SW 1271 (cell line): ENCODE measurements at regions not wholly inside any gene's neighbourhood (a gene's known extent, or its start where the extent isn't known, plus 50 kb on each side); places are given as distances from the start of the nearest gene placed in this dataset.

Experiments
- DNase-seq, 2 experiments: peaks; one replicate each; lab custom pipeline; 2025; lab: John Stamatoyannopoulos, UW

DNA sequence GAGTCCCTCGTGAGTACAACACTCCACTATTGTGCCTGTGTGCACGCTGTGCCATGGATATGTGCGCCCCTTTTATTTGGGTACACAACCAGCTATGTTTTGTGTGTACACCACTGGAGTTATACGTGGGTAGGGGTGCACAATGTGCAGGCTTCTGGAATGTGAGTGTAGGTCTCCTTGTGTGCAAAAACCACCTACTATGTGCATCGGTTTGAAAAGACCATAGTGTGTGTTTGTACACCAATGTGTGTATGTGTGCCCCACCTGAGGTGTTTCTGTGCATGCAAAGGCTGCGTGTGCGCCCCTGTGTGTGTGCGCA is 86.4 kb upstream of the ALDH1L1 start:
- DNase-seq, result no peak

DNA sequence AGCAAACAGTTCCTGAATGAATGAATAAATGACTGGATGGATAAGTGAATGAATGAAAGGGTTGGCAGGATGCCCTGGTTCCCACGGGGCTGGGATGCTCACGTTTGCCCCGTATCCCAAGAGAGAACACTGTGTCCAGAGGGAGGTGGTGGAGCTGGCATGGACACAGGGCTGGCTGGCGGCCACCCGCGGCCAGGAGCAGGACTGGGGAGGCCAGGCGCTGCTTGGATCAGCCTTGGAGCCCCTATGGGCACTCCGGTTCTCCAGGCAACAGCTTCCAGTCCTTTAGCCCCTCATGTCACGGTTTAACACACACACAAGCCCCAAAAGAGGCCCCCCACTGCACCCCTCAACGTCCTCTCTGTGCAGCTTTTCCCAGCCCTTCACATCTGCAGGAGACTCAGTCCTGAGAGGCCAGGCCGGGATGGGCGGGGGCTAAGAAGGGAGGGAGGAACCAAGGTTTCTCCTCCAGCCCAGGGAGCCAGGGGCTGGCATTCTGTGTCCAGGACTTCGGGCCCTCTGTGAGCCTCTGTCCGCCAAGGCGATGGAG is 86.0 kb upstream of the ALDH1L1 start:
- no peak for DNase-seq

DNA sequence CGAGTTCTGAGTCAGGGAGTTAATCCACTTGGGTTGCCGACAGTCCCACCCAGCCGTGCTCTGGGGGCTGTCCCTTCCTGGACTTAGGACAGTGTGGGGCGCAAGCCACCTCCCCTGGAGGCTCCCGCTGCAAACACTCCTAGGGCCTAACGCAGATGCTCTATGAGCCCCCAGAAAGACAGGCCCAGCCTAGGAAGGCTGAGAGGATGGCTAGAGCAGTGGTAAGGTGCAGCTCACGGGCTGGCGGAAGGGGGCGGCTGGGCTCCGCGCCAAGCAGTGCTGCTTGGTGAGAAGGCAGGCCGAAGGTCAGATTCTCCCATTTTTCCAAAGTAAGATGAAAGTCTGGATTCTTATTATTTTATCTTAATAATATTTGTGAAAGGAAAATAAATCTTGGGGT is 84.6 kb upstream of the ALDH1L1 start:
- DNase-seq, result no peak

DNA sequence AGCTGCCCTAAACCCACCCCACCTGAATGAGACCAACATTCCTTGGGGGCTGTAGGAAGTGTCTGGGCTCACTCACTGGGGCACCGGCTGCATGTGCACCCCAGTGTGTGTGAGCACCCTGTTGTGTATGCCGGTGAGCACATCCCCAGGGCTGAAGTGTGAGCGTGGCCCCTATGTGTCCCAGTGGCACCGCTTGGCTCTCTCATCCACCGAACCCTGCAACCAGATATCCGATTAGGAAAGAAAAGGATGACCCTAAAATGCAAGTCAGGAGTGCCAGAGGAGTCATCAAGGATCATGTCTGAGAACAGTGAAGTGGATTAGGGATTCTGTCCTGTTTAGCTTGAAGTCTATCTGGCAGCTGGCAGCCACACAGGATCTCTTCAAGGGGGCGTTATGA is 84.0 kb upstream of the ALDH1L1 start:
- no peak for DNase-seq

DNA sequence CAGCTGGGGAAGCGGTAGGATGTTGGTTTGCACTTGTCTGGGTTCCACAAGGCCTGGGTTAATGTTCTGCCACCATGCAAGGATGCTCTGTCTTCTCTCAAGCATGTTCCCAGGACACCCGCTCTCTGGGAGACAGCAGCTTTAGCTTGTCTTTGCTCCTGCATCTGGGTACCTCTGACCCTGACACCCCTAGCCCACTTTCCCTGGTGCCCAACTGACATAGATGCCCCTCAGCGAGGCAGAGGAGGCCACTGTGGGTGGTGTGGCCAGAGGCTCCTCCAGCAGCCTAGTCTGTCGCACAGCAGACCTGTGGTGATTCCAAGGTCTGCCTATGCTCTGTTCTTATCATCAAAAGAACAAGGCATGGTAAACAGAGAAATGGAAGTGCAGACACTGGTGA is 83.6 kb upstream of the ALDH1L1 start:
- DNase-seq, result no peak

DNA sequence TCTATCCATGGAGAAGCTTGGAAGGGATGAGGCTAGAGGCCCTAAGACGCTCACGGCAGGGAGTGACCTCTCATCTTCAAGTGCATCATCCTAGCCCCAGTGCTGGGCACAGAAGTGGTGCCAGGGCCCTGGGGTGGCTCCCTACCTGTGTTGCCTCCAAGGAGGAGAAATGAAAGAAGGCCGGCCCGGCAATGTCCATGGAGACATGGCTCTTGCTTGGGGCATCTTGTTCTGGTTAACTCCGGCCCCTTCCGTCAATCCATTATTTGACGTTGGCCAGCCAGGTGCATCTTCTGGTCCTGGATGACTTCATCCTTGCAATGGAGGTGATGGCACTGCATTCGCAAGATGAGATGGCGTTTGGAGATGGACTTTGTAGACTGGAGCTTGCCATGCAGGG is 83.2 kb upstream of the ALDH1L1 start:
- DNase-seq, result no peak

DNA sequence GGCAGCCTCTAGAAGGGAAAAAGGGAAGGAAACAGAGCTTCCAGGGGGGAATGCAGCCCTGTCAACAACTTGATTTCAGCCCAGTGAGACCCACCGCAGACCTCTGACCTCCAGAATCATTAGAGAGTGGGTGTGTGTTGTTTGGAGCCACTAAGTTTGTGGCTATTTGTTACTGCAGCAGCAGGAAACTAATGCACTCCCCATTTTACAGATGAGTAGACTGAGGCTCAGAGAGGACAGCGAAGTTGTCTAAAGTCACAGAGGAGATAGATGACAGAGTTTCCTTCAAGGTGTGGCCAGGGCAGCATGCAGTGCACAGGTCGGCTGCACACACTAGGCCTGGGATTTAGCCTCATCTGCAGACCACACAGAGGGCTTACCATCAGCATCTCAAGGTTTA is 81.8 kb upstream of the ALDH1L1 start:
- no peak for DNase-seq

DNA sequence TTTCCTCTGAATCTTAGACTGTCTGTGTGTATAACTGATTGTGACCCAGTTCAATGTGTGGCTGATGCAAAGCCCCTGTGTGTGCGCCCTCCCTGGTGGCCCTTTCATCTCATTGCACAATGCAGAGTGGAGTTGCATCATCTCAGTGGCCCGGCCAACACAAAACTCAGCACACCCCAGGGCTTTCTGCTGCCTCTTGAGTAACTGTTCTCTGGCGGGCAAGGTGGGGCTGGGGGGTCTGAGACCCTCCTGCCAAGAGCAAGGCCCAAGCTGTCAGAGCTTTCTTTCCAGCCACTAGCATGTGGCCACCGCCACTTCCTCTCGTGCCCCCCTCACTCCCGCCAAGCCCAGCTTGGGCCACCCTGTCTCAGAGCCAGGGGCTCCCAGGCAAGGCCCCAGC is 80.7 kb upstream of the ALDH1L1 start:
- DNase-seq, result no peak

DNA sequence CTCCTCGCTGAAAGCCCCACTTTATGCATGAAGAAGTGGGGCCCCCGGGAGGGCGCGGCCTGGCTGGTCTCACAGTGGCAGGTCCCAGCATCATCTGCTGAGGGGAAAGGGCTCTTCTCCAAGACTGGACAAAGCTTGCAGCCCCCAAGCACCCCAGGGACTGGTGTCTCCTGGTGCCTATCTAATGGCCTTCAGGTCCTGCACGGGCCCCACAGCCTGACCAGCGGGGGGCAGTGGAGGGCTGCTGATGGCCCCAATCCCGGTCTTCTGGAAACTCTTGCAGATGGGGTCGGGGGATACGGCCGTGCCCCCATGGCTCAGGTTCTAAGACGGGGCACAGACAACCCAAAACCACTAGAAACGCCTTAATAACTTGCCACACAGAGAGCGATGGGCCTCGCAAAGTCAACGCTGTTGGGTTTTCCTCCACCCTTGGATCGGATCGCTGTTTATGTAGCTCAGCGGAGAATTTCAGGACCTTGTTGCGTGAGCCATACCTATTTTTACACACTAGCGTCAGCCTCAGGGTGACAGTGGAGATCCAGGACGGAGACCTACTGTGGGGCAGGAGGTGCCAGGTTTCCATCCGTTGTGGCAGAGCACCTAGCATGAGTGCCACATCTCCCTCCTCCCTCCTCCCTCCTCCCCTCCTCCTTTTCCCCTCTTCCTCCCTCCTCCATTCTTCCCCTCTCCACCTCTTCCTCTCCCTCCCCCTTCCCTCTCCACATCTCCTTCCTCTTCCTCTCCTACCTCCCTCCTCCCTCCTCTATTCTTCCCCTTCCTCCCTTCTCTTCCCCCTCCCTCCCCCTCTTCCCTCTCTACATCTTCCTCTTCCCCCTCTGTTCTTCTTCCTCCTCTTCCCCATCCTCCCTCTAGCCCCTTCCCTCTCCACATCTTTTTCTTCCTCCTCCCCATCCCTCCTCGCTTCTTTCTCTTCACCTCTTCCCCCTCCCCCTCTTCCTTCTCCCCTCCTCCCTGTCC is 79.3 kb upstream of the ALDH1L1 start:
- peak in 1 of 2 experiments; percentile 4 for DNase-seq

DNA sequence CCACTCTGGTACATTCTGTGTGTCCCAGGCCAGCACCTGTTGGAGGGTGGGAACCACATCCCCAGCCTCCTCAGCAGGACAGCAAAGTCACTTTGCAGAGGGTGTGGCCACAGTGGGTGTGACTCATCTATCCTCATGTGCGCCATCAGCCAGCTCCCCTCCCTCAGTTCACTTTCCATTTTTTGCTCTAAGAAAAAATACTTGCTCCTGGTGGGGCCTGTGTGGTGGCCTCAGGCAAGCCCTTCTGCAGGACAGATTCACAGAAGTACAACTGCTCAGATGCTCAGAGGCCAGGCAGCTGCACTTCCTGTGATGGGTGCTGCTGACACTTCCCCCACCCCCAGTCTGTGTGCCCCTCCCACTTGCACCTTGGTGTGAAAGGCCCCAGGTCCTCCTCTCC is 78.3 kb upstream of the ALDH1L1 start:
- DNase-seq, result peak in 1 of 2 experiments; percentile 8

DNA sequence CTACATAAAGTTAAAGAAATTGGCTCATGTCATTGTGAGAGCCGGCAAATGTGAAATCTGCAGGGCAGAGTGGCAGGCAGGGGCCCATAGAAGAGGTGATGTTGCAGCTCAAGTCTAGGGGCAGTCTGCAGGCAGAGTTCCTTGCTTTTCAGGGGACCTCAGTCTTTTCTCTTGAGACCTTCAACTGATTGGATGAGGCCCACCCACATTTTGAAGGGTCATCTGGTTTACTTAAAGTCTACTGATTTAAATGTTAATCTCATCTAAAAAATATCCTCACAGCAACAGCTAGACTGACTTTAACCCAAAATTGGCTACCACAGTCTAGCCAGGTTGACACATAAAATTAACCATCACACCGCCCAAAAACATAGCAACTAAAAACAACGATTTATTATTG is 77.6 kb upstream of the ALDH1L1 start:
- DNase-seq, result no peak

DNA sequence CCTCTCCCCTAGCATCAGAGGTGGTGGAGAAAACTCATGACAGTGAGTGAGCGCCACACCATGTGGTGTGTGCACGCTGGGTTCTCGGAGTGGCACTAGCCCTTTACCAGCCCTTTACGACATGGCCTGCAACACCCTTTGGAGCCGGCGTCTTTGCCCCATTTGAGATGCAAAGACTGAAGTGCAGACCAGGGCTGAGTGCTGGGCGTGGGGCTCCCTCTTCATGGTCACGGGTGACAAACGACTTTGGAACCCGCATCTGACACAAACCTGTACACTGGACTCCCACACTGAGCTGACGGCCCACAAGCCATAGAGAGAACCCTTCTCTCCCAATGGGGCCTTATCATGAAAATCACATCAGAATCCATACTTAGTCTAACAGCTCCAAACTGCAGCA is 76.8 kb upstream of the ALDH1L1 start:
- no peak for DNase-seq

DNA sequence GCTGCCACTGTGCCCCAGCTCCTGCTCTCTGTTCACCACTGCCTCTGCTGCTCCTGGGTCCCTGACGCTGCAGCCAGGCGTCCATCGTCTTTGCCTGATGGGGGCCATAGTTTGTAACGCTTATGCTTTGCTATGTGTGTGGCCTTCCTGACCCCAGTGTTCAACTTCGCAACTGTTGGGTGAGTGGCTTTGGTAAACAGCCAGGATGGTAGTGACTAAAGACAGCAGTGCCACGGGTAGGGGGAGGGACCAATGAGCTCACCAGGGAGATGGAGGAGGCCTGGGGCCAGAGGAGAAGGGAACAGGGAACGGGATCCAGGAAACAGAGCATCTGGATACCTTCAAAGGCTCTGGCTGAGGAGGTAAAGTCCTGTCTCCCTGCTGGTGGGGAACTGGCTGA is 75.9 kb upstream of the ALDH1L1 start:
- DNase-seq, result no peak

DNA sequence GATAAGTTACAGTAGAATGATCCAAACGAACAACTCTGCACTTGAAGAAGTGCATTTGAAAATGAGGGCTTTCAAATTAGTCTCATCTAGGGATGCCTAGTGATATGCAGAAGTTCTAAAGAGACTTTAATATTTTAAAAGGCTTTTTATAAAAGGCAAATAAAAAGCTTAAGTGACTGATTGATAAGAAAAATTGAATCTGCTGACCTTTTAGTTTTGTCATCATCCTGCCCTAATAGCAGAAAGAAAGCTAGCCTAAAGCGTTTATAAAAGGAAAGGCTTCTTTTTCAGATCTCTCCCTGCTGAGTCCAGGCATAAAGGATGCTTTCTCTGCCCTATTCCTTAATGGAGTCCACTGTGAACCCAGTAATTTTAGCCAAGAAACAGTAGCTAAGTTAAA is 72.7 kb upstream of the ALDH1L1 start:
- DNase-seq, result no peak

DNA sequence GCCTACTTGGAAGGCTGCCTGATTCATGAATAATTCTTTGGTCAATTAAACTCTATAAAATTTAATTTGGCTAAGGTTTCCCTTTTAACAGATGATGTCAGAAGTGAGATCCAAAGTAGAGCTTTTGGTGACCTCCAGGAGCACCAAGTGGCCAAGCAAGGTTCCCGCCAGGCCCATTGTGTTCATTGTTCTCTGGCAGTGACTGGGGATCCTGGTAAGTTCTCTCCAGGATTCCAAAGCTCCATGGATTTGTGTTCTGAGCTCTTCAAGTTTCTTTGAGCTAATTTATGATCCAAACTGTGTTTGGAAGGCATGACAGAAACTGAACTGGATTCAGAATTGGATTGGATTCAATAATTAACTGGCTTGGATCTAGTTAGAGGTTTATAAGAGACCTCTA is 72.0 kb upstream of the ALDH1L1 start:
- DNase-seq, result no peak

DNA sequence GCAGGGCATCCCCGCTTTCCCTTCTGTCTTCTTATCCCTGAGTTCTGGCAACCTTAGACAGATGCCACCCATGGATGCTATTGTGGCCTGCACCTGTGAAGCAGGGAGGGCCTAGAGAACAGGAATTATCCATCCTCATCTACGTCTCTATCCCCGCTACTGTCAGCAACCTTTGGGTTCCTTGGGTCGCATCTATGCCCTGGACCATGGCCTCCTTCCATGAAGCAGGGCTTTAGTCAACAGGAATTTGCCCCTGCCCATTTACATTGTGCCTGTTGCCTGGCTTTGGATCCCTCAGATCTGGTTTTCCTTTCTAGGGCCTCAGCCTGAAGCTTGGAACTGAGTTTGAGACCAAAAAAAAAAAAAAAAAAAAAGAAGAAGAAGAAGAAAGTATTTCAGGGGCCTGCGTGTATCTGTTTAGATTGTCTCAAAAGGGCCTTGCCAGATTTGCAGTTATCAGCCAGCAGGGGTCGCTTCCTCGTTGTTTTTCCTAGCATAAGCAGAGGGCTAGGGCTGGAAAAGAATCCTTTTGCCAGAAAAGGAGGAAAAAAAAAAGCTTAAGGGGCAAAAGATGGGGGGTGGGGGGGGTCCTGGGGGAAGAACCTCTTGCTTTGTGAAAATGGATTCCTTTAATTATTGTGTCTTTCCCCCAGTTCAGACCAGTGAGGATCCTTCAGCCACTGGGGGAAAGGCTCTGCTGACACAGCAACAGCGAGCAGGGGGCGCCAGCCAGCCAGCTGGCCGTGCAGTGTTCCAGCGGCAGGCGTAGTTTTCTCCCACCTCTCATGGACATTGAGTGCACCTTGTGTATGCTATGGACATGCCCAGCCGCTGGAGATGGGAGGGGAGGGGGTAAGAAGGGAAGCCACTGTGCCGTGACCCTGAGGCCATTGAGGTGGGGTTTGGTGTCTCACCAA is 65.7 kb upstream of the ALDH1L1 start:
- DNase-seq, result peak in 1 of 2 experiments; percentile 8
